ENCODE measurements at regions not wholly inside any gene's neighbourhood (a gene's known extent, or its start where the extent isn't known, plus 50 kb on each side); places are given as distances from the start of the nearest gene placed in this dataset.

GRCh38 chr13:111031531-111031961, 83.6 kb upstream of the ARHGEF7 start:
- TF ChIP-seq, protein P1, sequence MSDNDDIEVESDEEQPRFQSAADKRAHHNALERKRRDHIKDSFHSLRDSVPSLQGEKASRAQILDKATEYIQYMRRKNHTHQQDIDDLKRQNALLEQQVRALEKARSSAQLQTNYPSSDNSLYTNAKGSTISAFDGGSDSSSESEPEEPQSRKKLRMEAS (IDR thresholded peaks at IDR 0.05; ENCODE audit: insufficient read depth, insufficient read length) = no peak
- TF ChIP-seq, protein P2, sequence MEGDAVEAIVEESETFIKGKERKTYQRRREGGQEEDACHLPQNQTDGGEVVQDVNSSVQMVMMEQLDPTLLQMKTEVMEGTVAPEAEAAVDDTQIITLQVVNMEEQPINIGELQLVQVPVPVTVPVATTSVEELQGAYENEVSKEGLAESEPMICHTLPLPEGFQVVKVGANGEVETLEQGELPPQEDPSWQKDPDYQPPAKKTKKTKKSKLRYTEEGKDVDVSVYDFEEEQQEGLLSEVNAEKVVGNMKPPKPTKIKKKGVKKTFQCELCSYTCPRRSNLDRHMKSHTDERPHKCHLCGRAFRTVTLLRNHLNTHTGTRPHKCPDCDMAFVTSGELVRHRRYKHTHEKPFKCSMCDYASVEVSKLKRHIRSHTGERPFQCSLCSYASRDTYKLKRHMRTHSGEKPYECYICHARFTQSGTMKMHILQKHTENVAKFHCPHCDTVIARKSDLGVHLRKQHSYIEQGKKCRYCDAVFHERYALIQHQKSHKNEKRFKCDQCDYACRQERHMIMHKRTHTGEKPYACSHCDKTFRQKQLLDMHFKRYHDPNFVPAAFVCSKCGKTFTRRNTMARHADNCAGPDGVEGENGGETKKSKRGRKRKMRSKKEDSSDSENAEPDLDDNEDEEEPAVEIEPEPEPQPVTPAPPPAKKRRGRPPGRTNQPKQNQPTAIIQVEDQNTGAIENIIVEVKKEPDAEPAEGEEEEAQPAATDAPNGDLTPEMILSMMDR (IDR thresholded peaks at IDR 0.05; ENCODE audit: extremely low read depth in 1 of 2, insufficient read depth in 1 of 2, low read depth in 1 of 2, low read length in 2 of 2) = no peak
- no peak for TF ChIP-seq GATA2 (IDR thresholded peaks at IDR 0.05; ENCODE audit: insufficient read depth, insufficient read length, low read depth, low read length)
- TF ChIP-seq EZH2 (IDR thresholded peaks at IDR 0.05; ENCODE audit: borderline replicate concordance, low read depth, low read length, severe bottlenecking) = no peak
- no peak for TF ChIP-seq FOS (IDR thresholded peaks at IDR 0.05; ENCODE audit: borderline replicate concordance, insufficient read depth, low read length)
- no peak for TF ChIP-seq JUN (IDR thresholded peaks at IDR 0.05; ENCODE audit: borderline replicate concordance, insufficient read depth, insufficient read length, low read depth)
- TF ChIP-seq MYC (IDR thresholded peaks at IDR 0.05; ENCODE audit: low read depth, low read length) = no peak
- no peak for TF ChIP-seq POLR2A (IDR thresholded peaks at IDR 0.05; ENCODE audit: low read depth, low read length)

Data from endothelial cell of umbilical vein (primary cell).